IMR-90 (cell line): ENCODE measurements at regions not wholly inside any gene's neighbourhood (a gene's known extent, or its start where the extent isn't known, plus 50 kb on each side); places are given as distances from the start of the nearest gene placed in this dataset.
"Not testable (repeated sequence)": the region's sequence is repeated elsewhere in the genome, so short reads cannot be mapped to it uniquely, and the experiment has no call there.

ENCODE experiments used
- ATAC-seq: fragments of 200-7000 bp; cut with Tn5 transposase; 2 replicates; pipeline ENCODE4 v1.9.1; 2020; ENCODE audit warnings: low read depth, mild to moderate bottlenecking, moderate library complexity
- BruUV-seq: library from RNA; stranded (reverse); fragments of 400-500 nt; replicated peaks from 2 replicates; lab custom pipeline; 2021; lab: Mats Ljungman, UMichigan
- CTCF ChIA-PET: fragments of 300-600 bp; formaldehyde crosslinking; extraction: SDS; loops from one replicate; lab custom pipeline; 2021; ENCODE audit warnings: antibody characterized with exemption; lab: Yijun Ruan, JAX
- POLR2A ChIA-PET: fragments of 300-600 bp; sonication (Branson Sonifier 250); formaldehyde crosslinking; loops from one replicate; lab custom pipeline; 2022; ENCODE audit warnings: antibody characterized with exemption; ENCODE audit not compliant: unreplicated experiment; lab: Charles Lee
- DNase-seq: peaks from one replicate; pipeline ENCODE4 v3.0.0; 2013
- H2AFZ ChIP-seq: replicated peaks from 2 replicates; pipeline ENCODE3; 2013; ENCODE audit warnings: low read length, mild to moderate bottlenecking; ENCODE audit not compliant: poor library complexity
- H2AK5ac ChIP-seq: 2 replicates; pipeline ENCODE4 v1.6.1; 2013; ENCODE audit warnings: low read depth, low read length, inconsistent platforms
- H2AK9ac ChIP-seq: replicated peaks from 2 replicates; pipeline ENCODE3; 2013; ENCODE audit warnings: mild to moderate bottlenecking, low read depth, low read length, moderate library complexity; ENCODE audit not compliant: poor library complexity
- H2BK120ac ChIP-seq: 2 replicates; pipeline ENCODE4 v1.6.1; 2013; ENCODE audit warnings: low read depth, low read length, inconsistent platforms
- H2BK15ac ChIP-seq: 3 replicates; pipeline ENCODE4 v1.6.1; 2013; ENCODE audit warnings: low read depth, low read length, inconsistent platforms
- H2BK20ac ChIP-seq: 2 replicates; pipeline ENCODE4 v1.6.1; 2013; ENCODE audit warnings: low read depth, mild to moderate bottlenecking, inconsistent platforms, low read length, moderate library complexity
- H2BK5ac ChIP-seq: 2 replicates; pipeline ENCODE4 v1.6.1; 2013; ENCODE audit warnings: mild to moderate bottlenecking, low read depth, low read length, inconsistent platforms; ENCODE audit not compliant: poor library complexity, severe bottlenecking
- H3K14ac ChIP-seq: replicated peaks from 2 replicates; pipeline ENCODE4 v1.6.1; 2013; ENCODE audit warnings: low read depth, low read length, inconsistent platforms
- H3K18ac ChIP-seq: 2 replicates; pipeline ENCODE4 v1.6.1; 2013; ENCODE audit warnings: low read depth, low read length, control low read depth
- H3K23ac ChIP-seq: 2 replicates; pipeline ENCODE4 v1.6.1; 2013; ENCODE audit warnings: low read depth, low read length, inconsistent platforms
- H3K27ac ChIP-seq: 2 replicates; pipeline ENCODE4 v1.5.1; 2013; ENCODE audit warnings: mild to moderate bottlenecking, control low read depth, low read length; ENCODE audit not compliant: insufficient read depth
- H3K27me3 ChIP-seq: 2 replicates; pipeline ENCODE4 v1.6.1; 2013; ENCODE audit warnings: low read length; ENCODE audit not compliant: control insufficient read depth, insufficient read depth
- H3K36me3 ChIP-seq: 2 replicates; pipeline ENCODE4 v1.6.1; 2013; ENCODE audit warnings: low read length, mixed read lengths; ENCODE audit not compliant: control insufficient read depth, insufficient read depth
- H3K4ac ChIP-seq: 2 replicates; pipeline ENCODE4 v1.6.1; 2013; ENCODE audit warnings: low read depth, low read length, inconsistent platforms
- H3K4me1 ChIP-seq: 2 replicates; pipeline ENCODE4 v1.6.1; 2013; ENCODE audit warnings: low read length, mixed read lengths; ENCODE audit not compliant: control insufficient read depth, insufficient read depth
- H3K4me2 ChIP-seq: 2 replicates; pipeline ENCODE4 v1.6.1; 2013; ENCODE audit warnings: low read depth, mild to moderate bottlenecking, control low read depth, low read length, moderate library complexity
- H3K4me3 ChIP-seq: 2 replicates; pipeline ENCODE4 v1.5.1; 2013; ENCODE audit warnings: low read depth, mild to moderate bottlenecking, control low read depth, low read length, moderate library complexity; ENCODE audit not compliant: insufficient read depth
- H3K56ac ChIP-seq: 2 replicates; pipeline ENCODE4 v1.6.1; 2013; ENCODE audit warnings: low read length, inconsistent platforms; ENCODE audit not compliant: insufficient read depth; ENCODE audit errors: extremely low read depth
- H3K79me1 ChIP-seq, 2 experiments: 2 replicates each; pipeline ENCODE4 v1.6.1; 2013; ENCODE audit warnings: low read length in 2 of 2, inconsistent platforms in 1 of 2, low read depth in 1 of 2
- H3K9ac ChIP-seq: 2 replicates; pipeline ENCODE4 v1.6.1; 2013; ENCODE audit warnings: low read depth, low read length, control low read depth
- H3K9me1 ChIP-seq: 2 replicates; pipeline ENCODE4 v1.6.1; 2013; ENCODE audit warnings: low read length, inconsistent platforms; ENCODE audit not compliant: insufficient read depth
- H3K9me3 ChIP-seq: 2 replicates; pipeline ENCODE4 v1.6.1; 2013; ENCODE audit warnings: low read length; ENCODE audit not compliant: control insufficient read depth, insufficient read depth
- H4K20me1 ChIP-seq: 2 replicates; pipeline ENCODE4 v1.6.1; 2013; ENCODE audit warnings: low read length, inconsistent platforms; ENCODE audit not compliant: insufficient read depth
- H4K5ac ChIP-seq: 2 replicates; pipeline ENCODE4 v1.6.1; 2013; ENCODE audit warnings: mild to moderate bottlenecking, low read depth, low read length, control low read depth
- H4K8ac ChIP-seq, 2 experiments: 2 replicates each; pipeline ENCODE4 v1.6.1; 2013; ENCODE audit warnings: low read depth in 2 of 2, low read length in 2 of 2, control low read depth in 1 of 2, inconsistent platforms in 1 of 2
- H4K91ac ChIP-seq: 2 replicates; pipeline ENCODE4 v1.6.1; 2013; ENCODE audit warnings: low read depth, low read length, inconsistent platforms; ENCODE audit not compliant: insufficient read depth
- BHLHE40 ChIP-seq: fragments of 150-350 bp; IDR thresholded peaks from 2 replicates; pipeline ENCODE4 v1.6.1; 2016; ENCODE audit warnings: mild to moderate bottlenecking, low read depth, low read length
- CEBPB ChIP-seq: IDR thresholded peaks from 2 replicates; pipeline ENCODE4 v1.6.1; 2012; ENCODE audit warnings: low read depth, low read length, improper control_type of control experiment
- CHD1 ChIP-seq: IDR thresholded peaks from 2 replicates; pipeline ENCODE4 v1.6.1; 2012; ENCODE audit warnings: low read depth, low read length, improper control_type of control experiment
- MAZ ChIP-seq: IDR thresholded peaks from 2 replicates; pipeline ENCODE4 v1.6.1; 2012; ENCODE audit warnings: low read depth, mild to moderate bottlenecking, low read length, improper control_type of control experiment, moderate library complexity, borderline replicate concordance
- MXI1 ChIP-seq: IDR thresholded peaks from 2 replicates; pipeline ENCODE4 v1.6.1; 2012; ENCODE audit warnings: low read depth, mild to moderate bottlenecking, low read length, moderate library complexity, borderline replicate concordance
- NFE2L2 ChIP-seq: fragments of 150-350 bp; IDR thresholded peaks from 2 replicates; pipeline ENCODE4 v1.6.1; 2016; ENCODE audit warnings: low read depth, mild to moderate bottlenecking, low read length
- POLR2A ChIP-seq: IDR thresholded peaks from 2 replicates; pipeline ENCODE4 v1.6.1; 2012; ENCODE audit warnings: mild to moderate bottlenecking, low read depth, low read length
- RFX5 ChIP-seq: IDR thresholded peaks from 2 replicates; pipeline ENCODE4 v1.8.0; 2012; ENCODE audit warnings: low read depth, mild to moderate bottlenecking, low read length, moderate library complexity
- WGBS, 2 experiments: methylation state at CpG; one replicate each; pipeline versions ENCODE4 v1.1.5 to v1.1.7; 2013; ENCODE audit warnings: missing lambda C conversion rate in 2 of 2; ENCODE audit not compliant: insufficient read length in 1 of 2; ENCODE audit errors: extremely low coverage in 2 of 2; 5-methylcytosine and 5-hydroxymethylcytosine counted together
- dilution Hi-C: fragments of 300-500 bp; cut with HindIII; formaldehyde crosslinking; loops from one replicate; pipeline ENCODE4 v1.14.3; 2018; ENCODE audit warnings: low sequenced_read_pairs; ENCODE audit not compliant: unreplicated experiment
- in situ Hi-C: fragments of 300-500 bp; cut with MboI; formaldehyde crosslinking; loops from 3 replicates; pipeline ENCODE4 v1.14.3; 2019; ENCODE audit warnings: low sequenced_read_pairs, inconsistent platforms, mixed read lengths
- intact Hi-C: fragments of 100-400 bp; cut with micrococcal nuclease; formaldehyde crosslinking; loops from 2 replicates; pipeline ENCODE4 v1.10.0; 2022
- TF ChIP-seq, protein P1 (sequence below): fragments of 150-350 bp; IDR thresholded peaks from 2 replicates; pipeline ENCODE4 v1.6.1; 2016; ENCODE audit warnings: low read depth, mild to moderate bottlenecking, low read length, moderate library complexity, borderline replicate concordance

DNA sequence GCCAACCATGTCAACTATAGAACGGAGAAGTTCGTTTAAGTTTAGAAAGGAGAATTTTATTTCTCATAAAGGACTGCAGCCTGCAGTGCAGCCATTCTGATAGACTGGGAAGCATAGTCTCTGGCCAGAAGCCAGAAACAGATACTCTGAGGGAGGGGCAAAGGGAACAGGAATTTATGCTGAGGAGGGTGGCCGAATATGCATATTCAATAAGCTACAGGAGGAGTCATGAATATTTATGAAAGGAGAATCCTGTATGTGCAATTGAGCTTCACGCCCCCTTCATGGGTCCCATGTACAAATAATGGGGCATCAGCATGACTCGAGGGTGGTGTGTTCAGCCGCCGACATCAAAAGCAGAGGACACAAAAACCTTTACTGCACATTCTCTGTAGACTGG lies 199.9 kb downstream of the CWF19L2 start:
- H2BK15ac ChIP-seq, result no peak overlapping the region
- H3K4ac ChIP-seq, result no peak overlapping the region
- H4K20me1 ChIP-seq, result no peaks in the 10 kb centered on the region
- no peak overlapping the region for H2BK120ac ChIP-seq
- no peaks in the 10 kb centered on the region for H3K4me1 ChIP-seq
- no peak overlapping the region for H3K56ac ChIP-seq
- no peaks in the 10 kb centered on the region for H3K9me1 ChIP-seq
- no peak overlapping the region for H3K9ac ChIP-seq
- H3K36me3 ChIP-seq, result no peaks in the 10 kb centered on the region
- H3K23ac ChIP-seq, result no peak overlapping the region
- no peak overlapping the region for H3K4me2 ChIP-seq
- no peaks in the 10 kb centered on the region for H3K79me1 ChIP-seq
- ChIA-PET POLR2A (no interaction called here), CTCF (interaction anchor here (0.6 kb wide), 2 partner anchors 143 to 218 kb away, joined by 3 read pairs; no protein-coding TSS in a partner anchor)
- no peak overlapping the region for H3K4me3 ChIP-seq
- H2BK5ac ChIP-seq, result no peak overlapping the region
- H3K9me3 ChIP-seq, result no peaks in the 10 kb centered on the region
- in situ Hi-C loops, result no loop called here
- H2BK20ac ChIP-seq, result no peak overlapping the region
- no CpG with 5 or more reads among the region's 7 CpGs for WGBS, 2 experiments
- no peak overlapping the region for H2AK9ac ChIP-seq
- ATAC-seq (no peak), DNase-seq (no peak)
- no peaks in the 10 kb centered on the region for H3K27me3 ChIP-seq
- dilution Hi-C loops, result no loop called here
- H3K14ac ChIP-seq, result no peak overlapping the region
- no peak overlapping the region for H3K27ac ChIP-seq
- H2AFZ ChIP-seq, result no peak overlapping the region
- H4K5ac ChIP-seq, result no peak overlapping the region
- intact Hi-C loops, result no loop called here
- BruUV-seq, result no TSS peak
- no peak overlapping the region for H3K18ac ChIP-seq
- TF ChIP-seq CHD1 (no peak), MXI1 (no peak), CEBPB (no peak), RFX5 (no peak), NFE2L2 (no peak), MAZ (no peak), BHLHE40 (no peak), POLR2A (no peak)
- TF ChIP-seq, protein P1, sequence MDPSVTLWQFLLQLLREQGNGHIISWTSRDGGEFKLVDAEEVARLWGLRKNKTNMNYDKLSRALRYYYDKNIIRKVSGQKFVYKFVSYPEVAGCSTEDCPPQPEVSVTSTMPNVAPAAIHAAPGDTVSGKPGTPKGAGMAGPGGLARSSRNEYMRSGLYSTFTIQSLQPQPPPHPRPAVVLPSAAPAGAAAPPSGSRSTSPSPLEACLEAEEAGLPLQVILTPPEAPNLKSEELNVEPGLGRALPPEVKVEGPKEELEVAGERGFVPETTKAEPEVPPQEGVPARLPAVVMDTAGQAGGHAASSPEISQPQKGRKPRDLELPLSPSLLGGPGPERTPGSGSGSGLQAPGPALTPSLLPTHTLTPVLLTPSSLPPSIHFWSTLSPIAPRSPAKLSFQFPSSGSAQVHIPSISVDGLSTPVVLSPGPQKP, result no peak
- H4K91ac ChIP-seq, result no peak overlapping the region
- no peak overlapping the region for H2AK5ac ChIP-seq
- H4K8ac ChIP-seq, result no peak overlapping the region

DNA sequence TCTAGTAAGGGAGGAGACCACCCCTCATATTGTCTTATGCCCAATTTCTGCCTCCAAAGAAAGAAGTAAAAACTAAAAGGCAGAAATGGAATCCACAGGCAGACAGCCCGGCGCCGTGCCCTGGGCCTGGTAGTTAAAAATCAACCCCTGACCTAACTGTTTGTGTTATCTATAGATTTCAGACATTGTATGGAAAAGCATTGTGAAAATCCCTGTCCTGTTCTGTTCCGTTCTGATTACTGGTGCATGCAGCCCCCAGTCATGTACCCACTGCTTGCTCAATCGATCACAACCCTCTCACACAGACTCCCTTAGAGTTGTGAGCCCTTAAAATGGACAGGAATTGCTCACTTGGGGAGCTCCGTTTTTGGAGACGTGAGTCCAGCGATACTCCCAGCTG lies 204.0 kb downstream of the CWF19L2 start:
- H4K20me1 ChIP-seq, DNase-seq, H3K36me3 ChIP-seq, H4K8ac ChIP-seq, H3K79me1 ChIP-seq, H3K14ac ChIP-seq, H2AFZ ChIP-seq, H3K4me2 ChIP-seq, ATAC-seq, intact Hi-C loops, H3K23ac ChIP-seq, H3K9ac ChIP-seq, dilution Hi-C loops, H3K4me1 ChIP-seq, CTCF ChIA-PET, in situ Hi-C loops, POLR2A ChIA-PET, H3K4ac ChIP-seq, H3K27me3 ChIP-seq, H2BK20ac ChIP-seq, H3K18ac ChIP-seq, H3K56ac ChIP-seq, H3K9me3 ChIP-seq, H3K27ac ChIP-seq, H2BK5ac ChIP-seq, H4K5ac ChIP-seq, H2BK120ac ChIP-seq, H2AK5ac ChIP-seq, H2AK9ac ChIP-seq, H3K9me1 ChIP-seq, H2BK15ac ChIP-seq, H4K91ac ChIP-seq, H3K4me3 ChIP-seq, BruUV-seq: not testable (repeated sequence)
- no CpG with 5 or more reads among the region's 8 CpGs for WGBS, 2 experiments
